Mesendoderm (in vitro differentiated cells): ENCODE measurements at regions not wholly inside any gene's neighbourhood (a gene's known extent, or its start where the extent isn't known, plus 50 kb on each side); places are given as distances from the start of the nearest gene placed in this dataset.

Experiments
- DNase-seq: peaks from one replicate; pipeline ENCODE4 v3.0.0; 2013
- H2AK5ac ChIP-seq: 2 replicates; pipeline ENCODE4 v1.6.1; 2013; ENCODE audit warnings: low read length, inconsistent platforms
- H2BK120ac ChIP-seq: 2 replicates; pipeline ENCODE4 v1.6.1; 2013; ENCODE audit warnings: low read depth, mild to moderate bottlenecking, low read length, moderate library complexity, mixed read lengths
- H2BK15ac ChIP-seq: replicated peaks from 2 replicates; pipeline ENCODE4 v1.6.1; 2013; ENCODE audit warnings: low read depth, mild to moderate bottlenecking, moderate library complexity
- H2BK5ac ChIP-seq: 2 replicates; pipeline ENCODE4 v1.6.1; 2013; ENCODE audit warnings: low read length, inconsistent platforms
- H3K18ac ChIP-seq: 2 replicates; pipeline ENCODE4 v1.6.1; 2013; ENCODE audit warnings: mild to moderate bottlenecking, low read length, mixed read lengths
- H3K23ac ChIP-seq: one replicate; pipeline ENCODE4 v1.6.1; 2013; ENCODE audit warnings: low read length
- H3K27ac ChIP-seq: 2 replicates; pipeline ENCODE4 v1.5.1; 2013; ENCODE audit warnings: low read depth, mild to moderate bottlenecking, inconsistent platforms, low read length, moderate library complexity
- H3K27me3 ChIP-seq: 2 replicates; pipeline ENCODE4 v1.6.1; 2013; ENCODE audit warnings: low read length, control low read depth, mild to moderate bottlenecking, inconsistent platforms; ENCODE audit not compliant: insufficient read depth, poor library complexity
- H3K36me3 ChIP-seq: 2 replicates; pipeline ENCODE4 v1.6.1; 2013; ENCODE audit warnings: low read length, inconsistent platforms; ENCODE audit not compliant: control insufficient read depth, insufficient read depth
- H3K4ac ChIP-seq: one replicate; pipeline ENCODE4 v1.6.1; 2013; ENCODE audit warnings: low read depth, mild to moderate bottlenecking, low read length, moderate library complexity
- H3K4me1 ChIP-seq: 2 replicates; pipeline ENCODE4 v1.6.1; 2013; ENCODE audit warnings: low read depth, low read length, inconsistent platforms; ENCODE audit not compliant: control insufficient read depth
- H3K4me2 ChIP-seq: 2 replicates; pipeline ENCODE4 v1.6.1; 2013; ENCODE audit warnings: low read length
- H3K4me3 ChIP-seq: 2 replicates; pipeline ENCODE4 v1.5.1; 2013; ENCODE audit warnings: mild to moderate bottlenecking, low read length
- H3K56ac ChIP-seq: one replicate; pipeline ENCODE4 v1.6.1; 2013; ENCODE audit warnings: low read length
- H3K79me1 ChIP-seq: 2 replicates; pipeline ENCODE4 v1.6.1; 2013; ENCODE audit warnings: low read length, inconsistent platforms
- H3K79me2 ChIP-seq: 2 replicates; pipeline ENCODE4 v1.6.1; 2013; ENCODE audit warnings: mild to moderate bottlenecking, low read length; ENCODE audit not compliant: control insufficient read depth, insufficient read depth
- H3K9ac ChIP-seq: 2 replicates; pipeline ENCODE4 v1.6.1; 2013; ENCODE audit warnings: low read length, inconsistent platforms
- H4K5ac ChIP-seq: one replicate; pipeline ENCODE4 v1.6.1; 2013; ENCODE audit warnings: low read length
- H4K8ac ChIP-seq: one replicate; pipeline ENCODE4 v1.6.1; 2013; ENCODE audit warnings: low read depth, mild to moderate bottlenecking, control low read depth, low read length, moderate library complexity
- WGBS: extraction: QIAGEN DNeasy Blood & Tissue Kit; methylation state at CpG from one replicate; pipeline ENCODE4 v1.1.7; 2013; ENCODE audit warnings: low lambda C conversion rate, missing lambda C conversion rate; ENCODE audit not compliant: insufficient coverage; ENCODE audit errors: extremely low coverage; 5-methylcytosine and 5-hydroxymethylcytosine counted together

GRCh38 chr9:110143950-110144545 lies 63.9 kb downstream of the C9orf152 start:
- Histone ChIP-seq H2BK120ac (no peak overlapping the region), H2BK5ac (no peak overlapping the region), H3K56ac (no peak overlapping the region), H3K79me2 (no peaks in the 10 kb centered on the region), H3K18ac (no peak overlapping the region), H3K27ac (no peak overlapping the region), H4K5ac (no peak overlapping the region), H4K8ac (no peak overlapping the region), H3K36me3 (no peaks in the 10 kb centered on the region), H2AK5ac (no peak overlapping the region), H3K79me1 (peaks cover 2% of the 10 kb centered on the region), H3K27me3 (no peaks in the 10 kb centered on the region), H3K4me2 (no peak overlapping the region), H3K4me1 (no peaks in the 10 kb centered on the region), H3K9ac (no peak overlapping the region), H2BK15ac (no peak overlapping the region), H3K23ac (no peak overlapping the region), H3K4ac (no peak overlapping the region), H3K4me3 (no peak overlapping the region)
- WGBS: no CpG with 5 or more reads among the region's 2 CpGs
- no peak for DNase-seq

GRCh38 chr9:110146373-110146772 lies 61.6 kb downstream of the C9orf152 start:
- Histone ChIP-seq H4K8ac (no peak overlapping the region), H3K79me2 (no peaks in the 10 kb centered on the region), H3K4ac (no peak overlapping the region), H3K9ac (no peak overlapping the region), H3K36me3 (no peaks in the 10 kb centered on the region), H3K79me1 (peaks cover 2% of the 10 kb centered on the region), H4K5ac (no peak overlapping the region), H3K27ac (no peak overlapping the region), H3K23ac (no peak overlapping the region), H2BK120ac (no peak overlapping the region), H3K4me1 (no peaks in the 10 kb centered on the region), H2BK5ac (no peak overlapping the region), H2BK15ac (no peak overlapping the region), H3K4me2 (no peak overlapping the region), H2AK5ac (no peak overlapping the region), H3K56ac (no peak overlapping the region), H3K4me3 (no peak overlapping the region), H3K27me3 (no peaks in the 10 kb centered on the region), H3K18ac (no peak overlapping the region)
- no peak for DNase-seq
- WGBS: no CpG with 5 or more reads among the region's 1 CpG

GRCh38 chr9:110148384-110148783 lies 59.6 kb downstream of the C9orf152 start:
- Histone ChIP-seq H3K18ac (no peak overlapping the region), H3K4me1 (peaks cover 1% of the 10 kb centered on the region), H2BK15ac (no peak overlapping the region), H3K27me3 (no peaks in the 10 kb centered on the region), H2BK5ac (no peak overlapping the region), H3K4me3 (no peak overlapping the region), H3K27ac (no peak overlapping the region), H3K9ac (no peak overlapping the region), H3K79me2 (no peaks in the 10 kb centered on the region), H2AK5ac (no peak overlapping the region), H3K56ac (no peak overlapping the region), H4K8ac (no peak overlapping the region), H3K4ac (no peak overlapping the region), H3K4me2 (no peak overlapping the region), H3K36me3 (no peaks in the 10 kb centered on the region), H2BK120ac (no peak overlapping the region), H3K23ac (no peak overlapping the region), H4K5ac (no peak overlapping the region), H3K79me1 (peaks cover 2% of the 10 kb centered on the region)
- WGBS: no CpG with 5 or more reads among the region's 7 CpGs
- DNase-seq: no peak

GRCh38 chr9:110148891-110149290 lies 59.1 kb downstream of the C9orf152 start:
- H3K36me3 ChIP-seq: no peaks in the 10 kb centered on the region
- no peak overlapping the region for H2BK120ac ChIP-seq
- no CpG with 5 or more reads among the region's 4 CpGs for WGBS
- no peak overlapping the region for H3K18ac ChIP-seq
- H3K4me1 ChIP-seq: peaks cover 1% of the 10 kb centered on the region
- no peak overlapping the region for H3K23ac ChIP-seq
- DNase-seq: no peak
- H2BK5ac ChIP-seq: no peak overlapping the region
- H3K9ac ChIP-seq: no peak overlapping the region
- H4K8ac ChIP-seq: no peak overlapping the region
- no peaks in the 10 kb centered on the region for H3K79me2 ChIP-seq
- no peak overlapping the region for H3K27ac ChIP-seq
- H2AK5ac ChIP-seq: no peak overlapping the region
- no peak overlapping the region for H3K56ac ChIP-seq
- no peak overlapping the region for H3K4ac ChIP-seq
- H3K4me2 ChIP-seq: no peak overlapping the region
- H3K4me3 ChIP-seq: no peak overlapping the region
- H3K79me1 ChIP-seq: peaks cover 2% of the 10 kb centered on the region
- H3K27me3 ChIP-seq: no peaks in the 10 kb centered on the region
- H4K5ac ChIP-seq: no peak overlapping the region
- no peak overlapping the region for H2BK15ac ChIP-seq
